H9 (cell line): ENCODE measurements at regions not wholly inside any gene's neighbourhood (a gene's known extent, or its start where the extent isn't known, plus 50 kb on each side); places are given as distances from the start of the nearest gene placed in this dataset.
A peak's percentile ranks its signal among the peaks of the same experiment; 100 is the strongest.

Experiments used
- DNase-seq: peaks from one replicate; pipeline ENCODE4 v3.0.0-alpha.2; 2017
- H2AFZ ChIP-seq: one replicate; pipeline ENCODE4 v1.6.1; 2013; ENCODE audit warnings: mild to moderate bottlenecking, low read length, control low read depth, moderate library complexity
- H2AK5ac ChIP-seq: 2 replicates; pipeline ENCODE4 v1.6.1; 2013; ENCODE audit warnings: low read length, control low read depth, mixed read lengths; ENCODE audit not compliant: insufficient read length
- H2BK120ac ChIP-seq: one replicate; pipeline ENCODE4 v1.6.1; 2013; ENCODE audit warnings: low read depth, mild to moderate bottlenecking, low read length, control low read depth, inconsistent platforms; ENCODE audit not compliant: poor library complexity, severe bottlenecking
- H2BK12ac ChIP-seq: 2 replicates; pipeline ENCODE4 v1.6.1; 2013; ENCODE audit warnings: low read length, control low read depth, mixed read lengths, low read depth; ENCODE audit not compliant: insufficient read length
- H2BK15ac ChIP-seq: 2 replicates; pipeline ENCODE4 v1.6.1; 2013; ENCODE audit warnings: low read depth, low read length, control low read depth
- H2BK20ac ChIP-seq: one replicate; pipeline ENCODE4 v1.6.1; 2013; ENCODE audit warnings: low read depth, mild to moderate bottlenecking, low read length, control low read depth, inconsistent platforms; ENCODE audit not compliant: poor library complexity, severe bottlenecking
- H2BK5ac ChIP-seq: 2 replicates; pipeline ENCODE4 v1.6.1; 2013; ENCODE audit warnings: low read length, control low read depth, mixed read lengths; ENCODE audit not compliant: insufficient read length
- H3K14ac ChIP-seq: 2 replicates; pipeline ENCODE4 v1.6.1; 2013; ENCODE audit warnings: low read length, control low read depth; ENCODE audit not compliant: insufficient read depth
- H3K18ac ChIP-seq: 2 replicates; pipeline ENCODE4 v1.6.1; 2013; ENCODE audit warnings: low read depth, mild to moderate bottlenecking, mixed read lengths, low read length, control low read depth; ENCODE audit not compliant: insufficient read length
- H3K23ac ChIP-seq: 2 replicates; pipeline ENCODE4 v1.6.1; 2013; ENCODE audit warnings: low read length, control low read depth, mixed read lengths, low read depth; ENCODE audit not compliant: insufficient read length
- H3K23me2 ChIP-seq: 2 replicates; pipeline ENCODE4 v1.6.1; 2013; ENCODE audit warnings: low read depth, mild to moderate bottlenecking, mixed read lengths, low read length, control low read depth; ENCODE audit not compliant: insufficient read length, poor library complexity, severe bottlenecking
- H3K27ac ChIP-seq: 2 replicates; pipeline ENCODE4 v1.5.1; 2013; ENCODE audit warnings: low read length, control low read depth, mixed read lengths, low read depth; ENCODE audit not compliant: insufficient read length
- H3K27me3 ChIP-seq: 2 replicates; pipeline ENCODE4 v1.6.1; 2013; ENCODE audit warnings: low read length, control low read depth, inconsistent platforms; ENCODE audit not compliant: insufficient read depth
- H3K4ac ChIP-seq: 2 replicates; pipeline ENCODE4 v1.6.1; 2013; ENCODE audit warnings: low read depth, mild to moderate bottlenecking, control low read depth, inconsistent platforms, low read length, moderate library complexity
- H3K4me1 ChIP-seq: 2 replicates; pipeline ENCODE4 v1.6.1; 2013; ENCODE audit warnings: low read length, control low read depth, inconsistent platforms; ENCODE audit not compliant: insufficient read depth
- H3K4me2 ChIP-seq: 2 replicates; pipeline ENCODE4 v1.6.1; 2013; ENCODE audit warnings: low read length, control low read depth, mixed read lengths; ENCODE audit not compliant: insufficient read length, insufficient read depth
- H3K56ac ChIP-seq: 2 replicates; pipeline ENCODE4 v1.6.1; 2013; ENCODE audit warnings: low read depth, mild to moderate bottlenecking, mixed read lengths, low read length, control low read depth; ENCODE audit not compliant: insufficient read length
- H3K79me1 ChIP-seq: 2 replicates; pipeline ENCODE4 v1.6.1; 2013; ENCODE audit warnings: low read depth, mild to moderate bottlenecking, moderate library complexity, low read length, control low read depth, inconsistent platforms; ENCODE audit not compliant: insufficient read depth, poor library complexity, severe bottlenecking
- H3K79me2 ChIP-seq: 2 replicates; pipeline ENCODE4 v1.6.1; 2013; ENCODE audit warnings: low read length, control low read depth, inconsistent platforms; ENCODE audit not compliant: insufficient read depth
- H3K9ac ChIP-seq: 2 replicates; pipeline ENCODE4 v1.6.1; 2013; ENCODE audit warnings: low read length, control low read depth, mixed read lengths; ENCODE audit not compliant: insufficient read length; ENCODE audit errors: extremely low read depth
- H3K9me3 ChIP-seq: one replicate; pipeline ENCODE4 v1.6.1; 2013; ENCODE audit warnings: low read depth, low read length, inconsistent platforms; ENCODE audit not compliant: control insufficient read depth
- H3T11ph ChIP-seq: one replicate; pipeline ENCODE4 v1.6.1; 2013; ENCODE audit warnings: mild to moderate bottlenecking, low read length, control low read depth, inconsistent platforms
- H4K20me1 ChIP-seq: one replicate; pipeline ENCODE4 v1.6.1; 2013; ENCODE audit not compliant: control insufficient read depth, insufficient read length, insufficient read depth
- H4K5ac ChIP-seq: 2 replicates; pipeline ENCODE4 v1.6.1; 2013; ENCODE audit warnings: low read depth, mild to moderate bottlenecking, mixed read lengths, low read length, control low read depth; ENCODE audit not compliant: insufficient read length
- H4K8ac ChIP-seq: replicated peaks from 2 replicates; pipeline ENCODE4 v1.6.1; 2013; ENCODE audit warnings: low read length, control low read depth, mixed read lengths, low read depth; ENCODE audit not compliant: insufficient read length
- H4K91ac ChIP-seq: 2 replicates; pipeline ENCODE4 v1.6.1; 2013; ENCODE audit warnings: low read depth, mild to moderate bottlenecking, moderate library complexity, mixed read lengths, low read length, control low read depth; ENCODE audit not compliant: insufficient read length
- H3K27ac Mint-ChIP-seq, 3 experiments: 2 replicates in 2 of 3; 3 replicates in 1 of 3; pipeline ENCODE4 v1.8.0; 2020 to 2021; ENCODE audit warnings: mixed read lengths in 3 of 3, mild to moderate bottlenecking in 1 of 3, moderate library complexity in 1 of 3
- H3K27me3 Mint-ChIP-seq: 2 replicates; pipeline ENCODE4 v1.8.0; 2021; ENCODE audit warnings: low read depth, mild to moderate bottlenecking, moderate library complexity, mixed read lengths
- H3K36me3 Mint-ChIP-seq, 3 experiments: 2 replicates in 2 of 3; 3 replicates in 1 of 3; pipeline ENCODE4 v1.8.0; 2020 to 2021; ENCODE audit warnings: low read depth in 3 of 3, mixed read lengths in 3 of 3; ENCODE audit not compliant: insufficient read depth in 1 of 3
- H3K4me1 Mint-ChIP-seq, 2 experiments: 2 replicates each; pipeline ENCODE4 v1.8.0; 2020; ENCODE audit warnings: mixed read lengths in 2 of 2
- H3K4me3 Mint-ChIP-seq, 2 experiments: 2 replicates in 1 of 2; 3 replicates in 1 of 2; pipeline ENCODE4 v1.8.0; 2020 to 2021; ENCODE audit warnings: mild to moderate bottlenecking in 2 of 2, mixed read lengths in 2 of 2, moderate library complexity in 1 of 2
- H3K9me3 Mint-ChIP-seq, 2 experiments: 2 replicates in 1 of 2; 3 replicates in 1 of 2; pipeline ENCODE4 v1.8.0; 2020; ENCODE audit warnings: mild to moderate bottlenecking in 2 of 2, mixed read lengths in 2 of 2, moderate library complexity in 1 of 2
- WGBS: extraction: QIAGEN DNeasy Blood & Tissue Kit; methylation state at CpG from one replicate; pipeline ENCODE4 v1.1.7; 2013; ENCODE audit warnings: missing lambda C conversion rate, low lambda C conversion rate, mixed read lengths; ENCODE audit not compliant: insufficient read length; ENCODE audit errors: extremely low coverage; 5-methylcytosine and 5-hydroxymethylcytosine counted together
- TF ChIP-seq, protein P1 (sequence below): fragments of 200-600 bp; sonication (generic); conservative IDR thresholded peaks from 3 replicates; pipeline ENCODE4 v1.8.0; 2021; ENCODE audit warnings: antibody characterized with exemption, mild to moderate bottlenecking

DNA sequence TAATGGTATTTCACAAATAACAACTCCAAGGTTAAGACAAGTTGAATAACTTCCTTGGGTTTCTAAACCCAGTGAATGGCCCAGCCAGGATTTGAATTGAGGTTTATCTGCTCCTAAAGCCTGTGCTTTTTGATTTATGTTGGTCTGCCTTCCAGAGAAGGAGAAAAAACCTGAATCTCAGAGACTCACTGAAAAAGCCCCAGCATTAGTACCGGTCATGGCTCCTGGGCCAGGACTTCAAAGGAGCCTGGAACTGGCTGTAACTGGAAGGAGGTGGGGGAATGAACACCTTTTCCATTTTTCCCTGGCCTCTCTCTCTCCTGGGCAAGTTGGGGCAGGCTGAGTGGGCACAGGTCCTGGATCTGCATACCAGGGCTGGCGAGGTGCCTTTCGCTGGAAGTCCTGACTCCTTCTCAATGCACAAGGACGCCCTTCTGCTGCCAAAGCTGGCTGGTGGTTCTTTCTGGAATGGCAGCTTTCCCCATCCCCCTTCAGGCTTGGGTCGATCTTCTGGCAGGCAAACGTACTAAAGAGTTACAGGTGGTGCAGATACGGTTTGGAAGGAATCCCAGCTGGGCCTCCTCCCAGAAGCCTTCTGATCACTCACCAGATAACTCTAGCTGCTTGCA, 268.2 kb downstream of the PTEN start:
- Histone ChIP-seq H4K20me1 (no peaks in the 10 kb centered on the region), H4K91ac (no peak overlapping the region), H3K79me1 (no peaks in the 10 kb centered on the region), H2BK20ac (no peak overlapping the region), H3K4me1 (no peaks in the 10 kb centered on the region), H2BK5ac (no peak overlapping the region), H3K27ac (no peak overlapping the region), H3K27me3 (no peaks in the 10 kb centered on the region), H3T11ph (no peak overlapping the region), H3K14ac (no peak overlapping the region), H3K79me2 (no peaks in the 10 kb centered on the region), H3K9me3 (no peaks in the 10 kb centered on the region), H2AK5ac (no peak overlapping the region), H4K5ac (no peak overlapping the region), H2BK12ac (no peak overlapping the region), H3K4me2 (no peak overlapping the region), H3K23me2 (no peaks in the 10 kb centered on the region), H3K56ac (no peak overlapping the region), H2AFZ (no peak overlapping the region), H3K18ac (no peak overlapping the region), H3K23ac (no peak overlapping the region), H2BK120ac (no peak overlapping the region), H2BK15ac (no peak overlapping the region), H3K9ac (no peak overlapping the region), H4K8ac (no peak overlapping the region), H3K4ac (no peak overlapping the region)
- no CpG with 5 or more reads among the region's 7 CpGs for WGBS
- Mint-ChIP-seq H3K27me3 (no peaks in the 10 kb centered on the region), H3K27ac (no peak overlapping the region), H3K36me3 (no peaks in the 10 kb centered on the region), H3K9me3 (no peaks in the 10 kb centered on the region; a peak in 1 of 5 replicates), H3K4me1 (0 out of 4 replicates have a peak, but pooled peaks cover 0 to 2% of the 10 kb centered on the region in 2 experiments), H3K4me3 (no peak overlapping the region)
- TF ChIP-seq, protein P1, sequence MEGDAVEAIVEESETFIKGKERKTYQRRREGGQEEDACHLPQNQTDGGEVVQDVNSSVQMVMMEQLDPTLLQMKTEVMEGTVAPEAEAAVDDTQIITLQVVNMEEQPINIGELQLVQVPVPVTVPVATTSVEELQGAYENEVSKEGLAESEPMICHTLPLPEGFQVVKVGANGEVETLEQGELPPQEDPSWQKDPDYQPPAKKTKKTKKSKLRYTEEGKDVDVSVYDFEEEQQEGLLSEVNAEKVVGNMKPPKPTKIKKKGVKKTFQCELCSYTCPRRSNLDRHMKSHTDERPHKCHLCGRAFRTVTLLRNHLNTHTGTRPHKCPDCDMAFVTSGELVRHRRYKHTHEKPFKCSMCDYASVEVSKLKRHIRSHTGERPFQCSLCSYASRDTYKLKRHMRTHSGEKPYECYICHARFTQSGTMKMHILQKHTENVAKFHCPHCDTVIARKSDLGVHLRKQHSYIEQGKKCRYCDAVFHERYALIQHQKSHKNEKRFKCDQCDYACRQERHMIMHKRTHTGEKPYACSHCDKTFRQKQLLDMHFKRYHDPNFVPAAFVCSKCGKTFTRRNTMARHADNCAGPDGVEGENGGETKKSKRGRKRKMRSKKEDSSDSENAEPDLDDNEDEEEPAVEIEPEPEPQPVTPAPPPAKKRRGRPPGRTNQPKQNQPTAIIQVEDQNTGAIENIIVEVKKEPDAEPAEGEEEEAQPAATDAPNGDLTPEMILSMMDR: no peak
- peak; percentile 38 for DNase-seq
